ENCODE measurements at regions not wholly inside any gene's neighbourhood (a gene's known extent, or its start where the extent isn't known, plus 50 kb on each side); places are given as distances from the start of the nearest gene placed in this dataset.
"Not testable (repeated sequence)": the region's sequence is repeated elsewhere in the genome, so short reads cannot be mapped to it uniquely, and the experiment has no call there.

- not testable (repeated sequence) for H4K91ac ChIP-seq (ENCODE audit: insufficient read length, low read depth, low read length); H3K79me1 ChIP-seq (ENCODE audit: insufficient read depth, low read depth, low read length, poor library complexity, severe bottlenecking); H3K79me2 ChIP-seq (ENCODE audit: insufficient read depth, low read length); H3K9me3 ChIP-seq (ENCODE audit: control insufficient read depth, low read depth, low read length); H2BK15ac ChIP-seq (ENCODE audit: low read depth, low read length); H3K23me2 ChIP-seq (ENCODE audit: insufficient read length, low read depth, low read length, poor library complexity, severe bottlenecking); H3K27ac ChIP-seq (ENCODE audit: insufficient read length, low read depth, low read length); H2AK5ac ChIP-seq (ENCODE audit: insufficient read length, low read length); H3K56ac ChIP-seq (ENCODE audit: insufficient read length, low read depth, low read length); H2BK12ac ChIP-seq (ENCODE audit: insufficient read length, low read depth, low read length); H3K27me3 ChIP-seq (ENCODE audit: insufficient read depth, low read length); H3K4ac ChIP-seq (ENCODE audit: low read depth, low read length); H3K23ac ChIP-seq (ENCODE audit: insufficient read length, low read depth, low read length); H3K9ac ChIP-seq (ENCODE audit: extremely low read depth, insufficient read length, low read length); H3K4me2 ChIP-seq (ENCODE audit: insufficient read depth, insufficient read length, low read length); H2BK5ac ChIP-seq (ENCODE audit: insufficient read length, low read length); H2BK20ac ChIP-seq (ENCODE audit: low read depth, low read length, poor library complexity, severe bottlenecking); H3K27ac Mint-ChIP-seq; H4K20me1 ChIP-seq (ENCODE audit: control insufficient read depth, insufficient read depth, insufficient read length); H3K27me3 Mint-ChIP-seq (ENCODE audit: low read depth); H3K4me1 ChIP-seq (ENCODE audit: insufficient read depth, low read length); H4K5ac ChIP-seq (ENCODE audit: insufficient read length, low read depth, low read length); H3T11ph ChIP-seq (ENCODE audit: low read length); H3K14ac ChIP-seq (ENCODE audit: insufficient read depth, low read length); H2BK120ac ChIP-seq (ENCODE audit: low read depth, low read length, poor library complexity, severe bottlenecking); DNase-seq; H2AFZ ChIP-seq (ENCODE audit: low read length); H3K4me3 Mint-ChIP-seq; H3K18ac ChIP-seq (ENCODE audit: insufficient read length, low read depth, low read length); H4K8ac ChIP-seq (replicated peaks; ENCODE audit: insufficient read length, low read depth, low read length)
- H3K36me3 Mint-ChIP-seq (ENCODE audit: insufficient read depth in 1 of 3, low read depth in 3 of 3) = peaks cover 19 to 44% (median 22%) of the 10 kb centered on the region in 3 experiments
- peaks cover 31 to 40% of the 10 kb centered on the region in 2 experiments for H3K9me3 Mint-ChIP-seq
- WGBS (ENCODE audit: extremely low coverage, insufficient read length, low lambda C conversion rate) = no CpG with 5 or more reads among the region's 17 CpGs
- peaks cover 36 to 50% of the 10 kb centered on the region in 2 experiments for H3K4me1 Mint-ChIP-seq
Observed at GRCh38 chr14:71771996-71772395, 160.2 kb upstream of the RGS6 start.
